Renal cortex interstitium (tissue), 11 donors: ENCODE measurements at regions not wholly inside any gene's neighbourhood (a gene's known extent, or its start where the extent isn't known, plus 50 kb on each side); places are given as distances from the start of the nearest gene placed in this dataset.

Experiments used
- DNase-seq, 11 donors: peaks; one replicate each; pipeline ENCODE4 v3.0.0-alpha.2; 2013; ENCODE audit warnings: low read depth in 9 of 11, low spot score in 4 of 11; ENCODE audit errors: extremely low read depth in 1 of 11

GRCh38 chr10:64081947-64082482 is 560.8 kb downstream of the REEP3 start:
- DNase-seq = no peak

- no peak for DNase-seq
These were observed 565.0 kb downstream of the REEP3 start for GRCh38 chr10:64086083-64086767.

- no peak for DNase-seq
These were observed 568.4 kb downstream of the REEP3 start for GRCh38 chr10:64089648-64090047.

GRCh38 chr10:64090865-64091264 is 569.7 kb downstream of the REEP3 start:
- no peak for DNase-seq

DNA sequence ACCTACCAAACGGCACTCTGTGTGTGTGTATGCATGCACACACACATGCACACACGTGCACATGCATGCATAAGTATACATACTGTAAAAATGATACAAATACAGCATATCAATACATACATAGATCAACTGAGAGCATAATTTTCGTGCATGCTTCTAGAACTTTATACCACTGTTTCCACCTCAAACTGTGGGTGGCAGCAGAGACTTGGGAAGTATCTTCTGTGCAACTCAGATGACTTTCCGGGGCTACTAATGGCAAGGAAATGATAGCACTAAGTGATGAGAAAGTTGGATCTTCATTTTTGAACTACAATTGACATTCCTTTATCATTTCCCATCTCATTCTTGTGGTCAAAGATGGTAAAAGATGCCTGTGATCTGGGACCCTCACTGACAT is 570.7 kb downstream of the REEP3 start:
- no peak for DNase-seq

- DNase-seq = no peak
These were observed 572.1 kb downstream of the REEP3 start for GRCh38 chr10:64093304-64093703.

DNA sequence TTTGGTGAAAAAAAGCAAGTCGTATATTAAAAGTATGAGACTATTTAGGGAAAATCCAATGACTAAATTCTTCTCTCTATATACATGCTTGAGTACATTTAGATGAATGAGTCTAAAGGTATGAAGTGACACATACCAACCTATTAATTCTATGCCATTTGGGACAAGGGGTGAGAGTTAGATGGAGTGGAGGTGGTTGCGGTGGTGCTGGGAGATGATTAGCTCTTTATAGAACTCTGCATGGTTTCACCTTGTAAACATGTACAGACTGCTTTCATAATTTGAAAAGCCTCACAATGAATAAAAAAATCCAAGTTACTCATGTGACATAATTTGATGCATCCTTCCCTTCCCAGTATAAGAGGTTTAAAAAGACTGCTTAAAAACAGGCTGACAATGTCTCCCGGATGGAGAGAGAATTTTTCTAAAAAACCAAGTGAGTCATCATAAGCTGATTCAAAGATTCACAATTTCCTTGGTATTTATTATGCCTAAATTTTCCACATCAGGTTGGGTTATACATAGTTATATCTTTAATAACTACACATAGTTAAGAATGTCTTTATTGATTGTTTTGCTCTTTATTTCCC is 572.8 kb downstream of the REEP3 start:
- DNase-seq = no peak

DNA sequence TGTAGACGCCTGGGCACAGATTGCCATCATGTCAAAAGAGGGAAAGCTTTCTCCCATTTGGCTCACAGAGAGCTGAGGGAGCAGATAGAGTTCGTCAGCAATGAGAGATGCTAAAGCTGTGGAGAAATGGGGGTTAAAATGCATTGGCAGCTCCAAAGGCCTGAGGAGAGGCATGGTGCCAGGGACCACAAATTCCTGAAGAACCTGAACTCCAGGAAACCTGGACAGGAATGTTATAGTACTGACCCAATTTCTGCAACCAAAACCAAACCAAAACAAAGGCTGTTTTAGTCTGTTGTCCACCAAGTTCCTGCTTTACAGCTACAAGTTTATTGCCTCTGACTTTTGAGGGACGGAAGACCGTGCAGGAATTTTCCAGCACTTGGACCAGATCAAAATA is 575.7 kb downstream of the REEP3 start:
- DNase-seq = no peak

GRCh38 chr10:64097391-64098122 is 576.4 kb downstream of the REEP3 start:
- DNase-seq = no peak

GRCh38 chr10:64098994-64099393 is 577.8 kb downstream of the REEP3 start:
- no peak for DNase-seq

- no peak for DNase-seq
These were observed 580.5 kb downstream of the REEP3 start for GRCh38 chr10:64101606-64102263.

DNA sequence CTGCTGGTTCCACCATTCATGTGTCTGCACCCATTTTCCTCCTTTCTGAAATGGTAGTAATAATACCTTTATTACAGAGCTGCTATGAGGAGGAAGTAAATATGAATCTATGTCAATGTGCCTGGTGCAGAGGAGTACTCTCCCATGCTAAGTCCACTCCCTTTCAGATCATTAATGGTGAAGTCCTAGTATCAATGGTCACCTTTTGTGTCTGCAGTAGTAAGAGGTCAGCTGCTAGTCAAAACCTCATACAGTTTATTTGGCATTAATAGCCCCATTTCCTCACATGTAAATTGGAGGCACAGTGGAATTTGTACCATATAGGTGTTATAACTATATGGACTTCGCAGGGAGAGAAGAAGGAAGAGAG is 581.0 kb downstream of the REEP3 start:
- DNase-seq = no peak

- DNase-seq = no peak
These were observed 581.7 kb downstream of the REEP3 start for GRCh38 chr10:64102916-64103315.

GRCh38 chr10:64103750-64104470 is 582.7 kb downstream of the REEP3 start:
- no peak for DNase-seq

DNA sequence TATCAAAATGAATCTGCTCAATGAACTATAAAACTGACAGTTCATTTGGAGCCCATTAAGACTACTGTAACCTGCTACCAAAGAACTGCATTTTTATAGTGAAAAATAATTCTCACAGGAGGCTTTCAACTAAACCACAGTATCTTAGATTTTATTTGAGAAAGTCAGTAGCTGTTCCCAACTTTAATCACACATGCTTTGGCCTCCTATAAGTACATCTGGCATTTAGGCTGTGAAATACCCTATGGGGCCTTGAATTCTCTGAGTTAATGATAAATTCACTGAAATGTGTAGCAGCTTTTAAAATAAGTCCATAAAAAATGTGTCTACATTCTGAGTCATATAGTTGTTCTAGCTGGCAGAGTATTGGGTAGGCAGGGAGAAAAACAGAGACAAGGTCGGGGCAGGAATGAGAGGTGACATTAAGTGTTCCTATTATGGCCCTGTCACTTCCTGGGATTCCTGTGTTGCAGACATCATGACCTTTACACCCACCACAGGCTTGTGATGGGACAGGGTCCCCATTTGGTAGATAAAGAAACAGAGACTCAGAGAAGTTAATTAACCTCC is 588.8 kb downstream of the REEP3 start:
- no peak for DNase-seq

DNA sequence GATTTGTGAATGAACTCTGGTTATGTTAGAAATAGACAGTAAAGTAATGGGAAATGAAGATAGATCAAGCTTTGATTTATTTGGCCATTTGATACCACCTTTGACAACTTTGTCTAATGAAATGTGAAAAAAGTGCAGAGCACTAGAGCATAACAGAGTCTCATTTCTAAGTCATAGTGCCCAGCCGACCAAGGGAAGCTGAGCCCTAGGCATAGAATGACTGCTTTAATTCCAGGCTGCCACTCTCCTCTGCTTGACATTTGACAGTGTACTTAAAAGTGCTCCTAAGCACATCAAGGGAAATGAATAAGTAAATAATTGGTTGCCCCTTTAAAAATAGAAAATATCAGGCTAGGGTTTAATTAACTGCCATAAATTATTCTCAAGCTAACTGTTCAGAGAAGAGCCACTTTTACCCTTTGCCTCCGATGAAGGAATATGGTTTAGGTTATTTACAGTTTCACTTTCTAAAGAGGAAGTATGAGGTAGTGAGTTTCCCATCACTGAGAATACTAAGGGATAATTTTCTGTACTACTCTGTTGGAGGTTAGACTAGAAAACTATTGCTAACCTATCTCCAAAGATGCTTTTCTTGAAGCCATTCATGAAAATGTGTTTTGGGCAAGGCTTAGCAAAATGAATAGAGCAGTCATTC is 591.6 kb downstream of the REEP3 start:
- peak in 5 of 11 donors; percentile 19 to 65 (median 29) for DNase-seq

GRCh38 chr10:64113375-64113774 is 592.2 kb downstream of the REEP3 start:
- no peak for DNase-seq

DNA sequence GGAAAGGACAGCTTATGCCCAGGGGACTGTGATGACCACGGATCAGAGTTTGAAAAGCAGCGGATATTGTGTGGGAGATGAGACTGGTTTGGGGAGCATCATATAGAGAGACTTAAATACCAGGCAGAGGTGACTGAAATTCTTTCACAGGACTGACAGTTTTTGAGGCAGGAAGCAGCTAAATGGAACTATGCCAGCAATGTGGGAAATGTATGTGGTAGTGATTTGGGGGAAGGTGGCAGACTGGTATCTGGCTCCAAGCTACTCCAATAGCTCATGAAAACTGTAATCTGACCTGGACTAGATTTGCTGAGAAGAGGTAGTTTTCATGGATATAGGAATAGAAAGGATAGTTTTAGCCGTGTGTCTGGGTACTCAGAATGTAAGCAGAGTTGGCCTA is 592.6 kb downstream of the REEP3 start:
- no peak for DNase-seq
